NCI-H446 treated with DMSO at 0.1 percent for 48 hours (cell line): ENCODE measurements at regions not wholly inside any gene's neighbourhood (a gene's known extent, or its start where the extent isn't known, plus 50 kb on each side); places are given as distances from the start of the nearest gene placed in this dataset.

ENCODE experiments used
- DNase-seq: peaks from one replicate; lab custom pipeline; 2025; lab: John Stamatoyannopoulos, UW

DNA sequence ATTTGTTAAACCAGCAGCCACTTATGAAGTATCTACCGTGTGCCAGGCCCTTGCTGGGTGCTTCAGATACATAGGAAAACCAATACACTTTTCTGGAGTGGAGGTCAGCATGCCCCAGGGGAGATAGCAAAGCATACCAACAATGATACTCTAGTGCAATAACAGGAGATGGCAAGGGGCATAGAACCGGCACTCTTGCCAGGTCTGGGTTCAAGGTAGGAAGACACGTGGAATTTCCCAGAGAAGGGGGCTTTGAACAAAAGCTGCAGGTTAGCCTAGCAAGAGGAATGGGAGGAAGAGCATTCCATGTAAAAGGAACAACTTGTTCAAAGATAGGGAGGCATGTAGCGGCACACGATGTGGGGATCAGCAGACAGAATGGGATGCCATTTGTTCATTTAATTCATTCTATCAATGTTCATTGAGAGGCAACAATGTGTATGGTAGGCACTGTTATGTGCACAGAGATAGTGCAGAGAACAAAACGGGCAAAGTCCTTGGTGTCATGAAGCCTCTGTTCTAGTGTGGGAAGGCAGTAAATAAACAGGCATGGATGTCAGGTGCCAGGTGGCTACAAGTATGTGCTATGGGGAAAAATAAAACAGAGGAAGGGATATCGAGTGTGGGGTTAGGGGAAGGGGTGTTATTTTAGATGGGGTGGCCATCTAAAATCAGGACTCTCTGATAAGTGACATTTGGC is 162.6 kb upstream of the E2F8 start:
- no peak for DNase-seq

DNA sequence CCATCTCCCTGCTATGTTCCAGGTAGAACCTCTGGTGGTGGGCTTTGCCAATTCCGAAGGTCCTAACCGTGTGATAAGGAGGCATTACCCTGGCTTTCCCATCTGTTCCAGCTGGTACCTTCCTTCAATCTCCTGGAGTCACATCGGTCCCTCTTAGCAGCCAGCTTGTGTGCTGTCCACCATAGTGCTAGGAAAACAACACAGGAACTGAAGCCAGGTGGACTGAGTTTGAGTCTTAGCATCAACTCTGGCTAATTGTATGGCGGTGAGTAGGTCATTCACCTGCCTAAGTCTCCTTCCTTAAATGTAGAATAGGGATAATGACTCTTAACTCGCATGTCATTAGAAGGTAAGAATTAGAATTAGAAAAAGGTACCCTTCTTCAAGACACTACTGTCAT is 159.6 kb upstream of the E2F8 start:
- DNase-seq, result no peak

DNA sequence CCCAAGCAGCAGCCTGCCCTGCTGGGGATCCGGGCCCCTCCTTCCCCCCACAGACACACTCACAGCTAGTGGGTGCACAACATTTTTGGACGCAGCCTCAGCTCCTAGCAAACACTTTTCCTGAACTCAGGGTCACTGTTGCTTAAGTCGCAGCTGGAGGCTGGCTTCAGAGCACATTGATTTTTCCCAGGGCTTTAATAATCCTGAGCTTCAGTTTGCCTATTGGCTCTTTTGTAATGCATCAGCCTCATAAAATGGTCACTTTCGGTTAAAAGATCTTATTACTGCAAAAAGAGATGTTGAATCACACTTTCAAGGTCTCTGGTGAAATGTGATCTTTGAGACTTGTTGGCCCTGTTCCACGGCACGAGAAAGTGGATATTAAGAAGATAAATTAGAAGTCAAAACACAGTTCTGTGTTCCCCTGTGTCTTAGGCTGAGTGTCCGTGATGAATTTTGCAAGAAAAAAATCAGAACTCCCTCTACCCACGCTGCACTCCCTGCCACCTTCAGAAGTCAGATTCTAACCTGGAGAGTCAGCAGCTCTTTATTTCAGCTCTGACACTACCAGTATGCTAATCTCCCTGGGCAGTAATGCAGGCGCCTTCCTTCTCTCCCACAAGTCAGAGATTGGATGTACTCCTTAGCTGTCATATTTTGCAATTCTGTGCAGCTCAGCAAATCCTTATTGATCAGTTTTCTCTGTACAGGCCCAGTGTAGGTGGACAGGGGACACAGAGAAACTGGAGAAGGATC is 158.2 kb upstream of the E2F8 start:
- no peak for DNase-seq

- DNase-seq, result no peak
These were observed 157.5 kb upstream of the E2F8 start for GRCh38 chr11:19398273-19398672.

GRCh38 chr11:19395050-19395449 is 154.3 kb upstream of the E2F8 start:
- DNase-seq, result no peak

- no peak for DNase-seq
These were observed 153.8 kb upstream of the E2F8 start for GRCh38 chr11:19394525-19395016.

- no peak for DNase-seq
These were observed 153.2 kb upstream of the E2F8 start for GRCh38 chr11:19393941-19394340.

- DNase-seq, result no peak
These were observed 152.2 kb upstream of the E2F8 start for GRCh38 chr11:19392847-19393518.

DNA sequence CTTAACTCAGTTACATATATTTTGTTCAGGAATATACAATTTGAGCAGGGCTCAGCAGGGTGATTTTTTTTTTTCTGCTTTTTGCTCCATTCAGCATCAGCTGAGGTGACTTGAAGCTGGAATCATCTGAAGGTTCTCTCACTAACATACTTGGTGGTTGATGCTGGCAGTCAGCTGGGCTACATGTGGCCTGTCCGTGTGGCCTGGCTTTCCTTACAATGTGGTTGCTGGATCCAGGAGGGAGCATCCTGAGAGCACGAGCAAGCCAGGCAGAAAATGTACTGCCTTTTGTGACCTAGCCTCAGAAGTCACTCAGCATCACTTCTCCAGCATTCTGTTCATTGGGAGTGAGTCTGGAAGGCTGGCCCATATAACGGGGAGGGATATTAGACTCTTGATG is 151.6 kb upstream of the E2F8 start:
- no peak for DNase-seq

GRCh38 chr11:19391652-19392051 is 150.9 kb upstream of the E2F8 start:
- no peak for DNase-seq

- no peak for DNase-seq
These were observed 150.3 kb upstream of the E2F8 start for GRCh38 chr11:19391026-19391425.

DNA sequence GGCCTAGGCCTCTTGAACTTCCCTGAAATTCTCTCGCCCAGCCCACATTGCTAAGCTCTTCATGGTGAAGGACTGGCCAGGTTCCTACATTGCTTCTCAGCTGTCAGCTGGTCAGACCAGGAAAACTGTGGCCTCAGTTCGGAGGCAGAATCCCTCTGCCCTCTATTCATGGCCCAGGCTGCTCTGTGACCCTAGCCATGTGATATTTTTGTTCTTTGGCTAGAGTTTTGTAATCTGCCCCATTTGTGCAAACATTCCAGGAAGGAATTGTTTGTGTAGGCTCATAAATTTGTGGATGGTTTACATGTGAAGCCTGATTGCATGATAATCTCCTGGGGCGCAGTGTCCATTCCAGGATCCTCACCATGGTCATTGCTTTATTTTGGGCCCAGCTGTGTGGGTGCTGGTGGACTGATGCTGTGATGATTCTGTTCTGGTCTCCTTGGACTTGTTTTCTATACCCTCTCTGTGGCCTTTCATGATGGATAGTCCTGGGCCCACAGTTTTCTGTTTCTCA is 149.1 kb upstream of the E2F8 start:
- no peak for DNase-seq

- DNase-seq, result no peak
These were observed 141.4 kb upstream of the E2F8 start for GRCh38 chr11:19382131-19382611.

DNA sequence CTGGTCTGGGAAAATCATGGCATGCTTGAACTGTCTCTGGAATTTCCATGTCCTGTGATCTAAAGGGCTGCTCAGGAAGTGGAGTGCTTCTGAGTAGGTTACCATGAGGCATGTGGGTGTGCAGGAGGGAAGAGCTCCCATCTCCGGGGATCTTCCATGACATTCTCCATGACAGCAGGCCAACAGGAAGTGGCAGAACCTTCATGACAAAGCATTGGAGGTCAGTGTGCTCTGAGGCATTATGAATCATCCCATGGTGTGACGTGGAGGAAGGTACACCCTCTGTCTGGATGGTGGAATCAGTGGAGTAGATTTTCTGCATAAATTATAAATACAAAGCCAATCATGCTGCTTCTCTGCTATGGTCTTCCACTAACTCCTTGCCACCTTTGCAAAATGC is 139.6 kb upstream of the E2F8 start:
- no peak for DNase-seq

DNA sequence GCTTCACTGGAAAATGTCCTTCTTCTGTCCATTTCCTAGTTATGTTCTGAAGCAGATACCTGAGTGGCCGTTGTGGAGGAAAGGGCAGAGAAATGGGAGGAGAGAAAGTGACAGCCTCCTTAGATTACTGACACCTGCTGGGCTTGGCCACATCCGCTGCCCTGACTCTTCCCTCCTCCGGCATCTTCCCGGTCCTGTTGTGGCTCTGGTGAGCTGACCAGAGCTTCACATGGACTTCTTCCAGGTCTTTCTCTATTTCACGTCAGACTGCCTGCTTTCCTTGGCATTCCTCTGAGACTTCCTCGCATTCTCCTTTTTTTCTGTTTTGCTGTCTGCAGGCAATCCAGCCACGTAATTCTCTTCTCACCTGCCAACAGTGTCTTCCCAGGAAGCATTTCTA is 138.7 kb upstream of the E2F8 start:
- no peak for DNase-seq

DNA sequence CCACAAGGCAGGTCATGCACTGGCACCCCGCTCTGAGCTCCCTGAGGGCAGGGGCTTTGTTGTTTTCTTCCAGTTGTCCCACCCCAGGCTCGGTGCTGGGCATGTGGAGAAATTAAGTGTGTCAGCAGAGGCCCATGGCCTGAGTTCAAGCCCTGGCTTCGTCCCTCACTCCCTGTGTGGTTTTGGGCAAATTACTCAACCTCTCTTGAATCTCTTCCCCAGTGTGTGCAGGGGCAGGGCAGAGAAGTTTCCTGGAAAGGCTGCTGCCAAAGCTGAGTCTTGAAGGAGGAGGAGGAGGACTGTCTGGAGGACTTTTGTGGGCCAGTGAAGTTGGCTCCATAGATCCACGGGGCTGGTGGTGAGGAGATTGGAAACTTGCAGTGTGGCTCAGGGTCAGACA is 138.1 kb upstream of the E2F8 start:
- DNase-seq, result no peak

GRCh38 chr11:19377881-19378280 is 137.1 kb upstream of the E2F8 start:
- DNase-seq, result no peak

DNA sequence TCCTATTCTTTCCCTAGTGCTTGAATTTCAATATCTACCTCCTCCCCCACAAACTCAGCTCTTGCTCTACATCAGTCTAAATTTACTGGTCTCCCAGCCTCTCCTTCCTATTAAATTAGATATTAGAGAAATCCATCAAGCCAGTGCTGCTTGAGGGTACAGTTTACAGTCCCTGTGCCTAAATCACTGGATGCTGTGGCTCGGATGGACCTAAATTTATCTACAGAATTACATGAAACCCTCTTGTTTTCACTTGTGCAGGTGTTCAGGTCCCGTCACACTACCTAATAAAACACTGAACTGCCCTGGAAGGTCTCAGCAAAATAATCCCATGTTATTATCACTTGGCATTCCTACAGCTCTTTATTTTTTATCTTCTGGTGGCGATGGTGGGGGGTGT is 134.7 kb upstream of the E2F8 start:
- no peak for DNase-seq

- DNase-seq, result peak; percentile 29
These were observed 133.4 kb upstream of the E2F8 start for GRCh38 chr11:19374151-19374569.

DNA sequence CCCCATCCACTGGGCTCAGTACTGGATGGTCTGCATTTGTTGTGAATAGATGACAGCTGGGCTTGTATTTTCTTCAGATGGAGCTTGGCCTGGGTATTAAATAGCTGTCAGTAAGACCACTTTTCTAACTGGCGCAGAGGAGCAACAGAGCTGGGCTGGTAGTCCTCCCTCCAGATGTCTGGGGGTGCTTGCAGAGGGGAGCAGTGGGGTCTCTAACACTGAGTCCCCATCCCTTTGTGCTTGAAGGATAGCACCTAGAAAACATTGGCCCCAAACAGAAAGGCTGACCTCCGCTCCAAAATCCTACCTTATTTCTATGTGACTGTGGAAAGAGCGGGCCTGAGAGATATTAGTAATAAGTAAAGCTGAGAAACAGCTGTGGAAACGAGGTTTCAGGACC is 131.6 kb upstream of the E2F8 start:
- no peak for DNase-seq

DNA sequence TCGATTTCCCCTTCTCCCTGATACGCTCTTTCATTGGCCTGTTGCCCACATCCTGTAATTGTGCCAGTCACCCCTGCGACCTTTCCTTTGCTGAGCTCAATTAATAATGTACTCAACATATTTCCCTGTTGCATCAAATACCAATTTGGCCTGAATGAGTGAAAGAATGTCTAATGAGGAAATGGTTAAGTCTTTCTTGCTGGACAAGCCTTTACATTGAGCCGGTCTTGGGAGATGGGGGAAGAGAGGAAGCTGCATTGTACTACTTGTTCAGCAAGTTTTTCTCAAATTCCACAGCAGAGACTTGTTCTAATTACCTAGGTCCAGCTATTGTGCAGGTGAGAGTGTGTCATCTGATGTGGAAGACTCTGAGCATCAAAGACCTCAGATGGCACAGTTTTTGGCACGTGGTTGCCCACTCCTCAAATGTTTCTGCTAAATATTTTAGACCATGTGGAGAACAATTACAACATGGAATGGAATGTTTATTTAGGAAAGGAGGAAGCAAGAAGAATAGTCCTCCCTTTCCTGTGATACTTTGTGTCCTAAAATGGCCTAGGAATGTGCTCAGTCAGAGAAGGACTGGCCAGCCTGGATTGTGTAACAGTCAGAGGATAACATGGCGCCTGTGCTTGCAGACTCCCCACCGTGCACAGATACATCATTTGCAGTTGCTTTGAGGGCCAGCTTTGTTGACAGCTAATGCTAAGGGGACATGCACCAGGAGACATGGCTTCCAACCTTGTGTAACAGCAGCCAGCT is 129.5 kb upstream of the E2F8 start:
- DNase-seq, result peak; percentile 78
